ENCODE measurements at regions not wholly inside any gene's neighbourhood (a gene's known extent, or its start where the extent isn't known, plus 50 kb on each side); places are given as distances from the start of the nearest gene placed in this dataset.
"Not testable (repeated sequence)": the region's sequence is repeated elsewhere in the genome, so short reads cannot be mapped to it uniquely, and the experiment has no call there.

GRCh38 chr7:97928844-97929243 lies 56.6 kb upstream of the ASNS start:
- DNase-seq (ENCODE audit: low read depth) = not testable (repeated sequence)

GRCh38 chr7:97927790-97928748 lies 55.9 kb upstream of the ASNS start:
- DNase-seq (ENCODE audit: low read depth) = peak; percentile 43
